NT2/D1 (cell line): ENCODE measurements at regions not wholly inside any gene's neighbourhood (a gene's known extent, or its start where the extent isn't known, plus 50 kb on each side); places are given as distances from the start of the nearest gene placed in this dataset.

ENCODE experiments used
- SUZ12 ChIP-seq: IDR thresholded peaks from 2 replicates; pipeline ENCODE4 v1.6.1; 2011; ENCODE audit not compliant: insufficient read length, insufficient read depth; ENCODE audit errors: extremely low read depth
- YY1 ChIP-seq: IDR thresholded peaks from 2 replicates; pipeline ENCODE4 v1.6.1; 2011; ENCODE audit not compliant: insufficient read length, insufficient read depth
- ZNF274 ChIP-seq: IDR thresholded peaks from 2 replicates; pipeline ENCODE4 v1.6.1; 2011; ENCODE audit warnings: mild to moderate bottlenecking, low read depth, low read length

DNA sequence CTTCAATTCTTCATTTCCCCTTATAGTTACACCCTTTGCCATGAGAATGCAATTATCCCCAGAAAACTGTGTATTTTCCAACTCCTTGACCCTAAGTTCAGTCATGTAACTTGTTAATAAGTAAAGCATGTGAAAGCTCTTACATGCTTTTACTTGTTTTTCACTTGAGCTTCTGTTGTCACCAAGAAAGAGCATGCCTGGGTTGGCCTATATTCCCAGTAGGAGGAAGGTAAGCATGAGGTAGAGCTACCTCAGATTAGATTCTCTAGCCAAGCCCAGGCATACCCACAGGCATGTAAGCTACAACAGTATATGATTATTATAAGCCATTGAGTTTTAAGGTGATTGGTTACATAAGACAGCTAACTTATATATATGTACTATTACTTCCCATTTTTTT lies 101.7 kb upstream of the SMLR1 start:
- TF ChIP-seq YY1 (no peak), ZNF274 (no peak), SUZ12 (no peak)
